Neural cell (in vitro differentiated cells): ENCODE measurements at regions not wholly inside any gene's neighbourhood (a gene's known extent, or its start where the extent isn't known, plus 50 kb on each side); places are given as distances from the start of the nearest gene placed in this dataset.

Experiments
- EP300 ChIP-seq: fragments of 450-650 bp; conservative IDR thresholded peaks from 2 replicates; pipeline ENCODE4 v1.6.1; 2014; ENCODE audit warnings: antibody characterized with exemption, mild to moderate bottlenecking, moderate library complexity; ENCODE audit not compliant: poor library complexity, severe bottlenecking
- EZH2 ChIP-seq: fragments of 200-600, 300-800 bp; shearing (Covaris generic), sonication (generic); IDR thresholded peaks from 2 replicates; pipeline ENCODE4 v1.6.1; 2014; ENCODE audit warnings: antibody characterized with exemption, low read length, borderline replicate concordance, mild to moderate bottlenecking; ENCODE audit not compliant: insufficient read depth, poor library complexity, severe bottlenecking
- POLR2AphosphoS5 ChIP-seq: IDR thresholded peaks from 2 replicates; pipeline ENCODE4 v1.6.1; 2012
- RAD21 ChIP-seq: fragments of 450-650 bp; conservative IDR thresholded peaks from 2 replicates; pipeline ENCODE4 v1.6.1; 2014; ENCODE audit warnings: antibody characterized with exemption, mild to moderate bottlenecking, moderate library complexity
- SMC3 ChIP-seq: fragments of 450-650 bp; conservative IDR thresholded peaks from 2 replicates; pipeline ENCODE4 v1.6.1; 2014; ENCODE audit warnings: antibody characterized with exemption, mild to moderate bottlenecking, moderate library complexity; ENCODE audit not compliant: poor library complexity
- TAF1 ChIP-seq: IDR thresholded peaks from 2 replicates; pipeline ENCODE4 v1.6.1; 2012; ENCODE audit warnings: low read depth
- TF ChIP-seq, protein P1 (sequence below): fragments of 450-650 bp; IDR thresholded peaks from 2 replicates; pipeline ENCODE4 v1.5.1; 2014; ENCODE audit warnings: antibody characterized with exemption, mild to moderate bottlenecking, moderate library complexity; ENCODE audit not compliant: poor library complexity, severe bottlenecking
- TF ChIP-seq, protein P2 (sequence below): IDR thresholded peaks from 2 replicates; pipeline ENCODE4 v1.6.1; 2012; ENCODE audit warnings: borderline replicate concordance

DNA sequence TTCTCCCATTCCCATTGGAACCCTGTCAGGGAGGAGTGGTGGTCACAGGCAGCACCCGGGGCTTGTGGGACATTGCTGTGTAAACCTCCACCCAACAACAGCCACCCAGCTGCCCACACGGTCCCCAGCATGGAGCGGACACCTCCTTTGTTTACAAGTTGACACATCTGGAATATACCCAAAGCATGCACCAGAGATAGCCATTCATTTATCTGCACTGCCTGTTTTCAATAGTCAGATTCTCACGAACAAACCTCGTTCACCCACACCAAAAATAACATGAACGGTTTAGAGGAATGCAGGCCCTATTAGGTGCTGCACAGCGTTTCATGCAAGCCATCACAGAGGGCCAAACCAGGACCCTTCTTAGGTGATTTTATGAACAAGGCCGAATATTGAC is 244.8 kb downstream of the FOXL1 start:
- TF ChIP-seq, protein P1, sequence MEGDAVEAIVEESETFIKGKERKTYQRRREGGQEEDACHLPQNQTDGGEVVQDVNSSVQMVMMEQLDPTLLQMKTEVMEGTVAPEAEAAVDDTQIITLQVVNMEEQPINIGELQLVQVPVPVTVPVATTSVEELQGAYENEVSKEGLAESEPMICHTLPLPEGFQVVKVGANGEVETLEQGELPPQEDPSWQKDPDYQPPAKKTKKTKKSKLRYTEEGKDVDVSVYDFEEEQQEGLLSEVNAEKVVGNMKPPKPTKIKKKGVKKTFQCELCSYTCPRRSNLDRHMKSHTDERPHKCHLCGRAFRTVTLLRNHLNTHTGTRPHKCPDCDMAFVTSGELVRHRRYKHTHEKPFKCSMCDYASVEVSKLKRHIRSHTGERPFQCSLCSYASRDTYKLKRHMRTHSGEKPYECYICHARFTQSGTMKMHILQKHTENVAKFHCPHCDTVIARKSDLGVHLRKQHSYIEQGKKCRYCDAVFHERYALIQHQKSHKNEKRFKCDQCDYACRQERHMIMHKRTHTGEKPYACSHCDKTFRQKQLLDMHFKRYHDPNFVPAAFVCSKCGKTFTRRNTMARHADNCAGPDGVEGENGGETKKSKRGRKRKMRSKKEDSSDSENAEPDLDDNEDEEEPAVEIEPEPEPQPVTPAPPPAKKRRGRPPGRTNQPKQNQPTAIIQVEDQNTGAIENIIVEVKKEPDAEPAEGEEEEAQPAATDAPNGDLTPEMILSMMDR: no peak
- TF ChIP-seq EP300 (no peak), SMC3 (no peak), RAD21 (no peak), EZH2 (no peak), POLR2AphosphoS5 (no peak), TAF1 (no peak)
- TF ChIP-seq, protein P2, sequence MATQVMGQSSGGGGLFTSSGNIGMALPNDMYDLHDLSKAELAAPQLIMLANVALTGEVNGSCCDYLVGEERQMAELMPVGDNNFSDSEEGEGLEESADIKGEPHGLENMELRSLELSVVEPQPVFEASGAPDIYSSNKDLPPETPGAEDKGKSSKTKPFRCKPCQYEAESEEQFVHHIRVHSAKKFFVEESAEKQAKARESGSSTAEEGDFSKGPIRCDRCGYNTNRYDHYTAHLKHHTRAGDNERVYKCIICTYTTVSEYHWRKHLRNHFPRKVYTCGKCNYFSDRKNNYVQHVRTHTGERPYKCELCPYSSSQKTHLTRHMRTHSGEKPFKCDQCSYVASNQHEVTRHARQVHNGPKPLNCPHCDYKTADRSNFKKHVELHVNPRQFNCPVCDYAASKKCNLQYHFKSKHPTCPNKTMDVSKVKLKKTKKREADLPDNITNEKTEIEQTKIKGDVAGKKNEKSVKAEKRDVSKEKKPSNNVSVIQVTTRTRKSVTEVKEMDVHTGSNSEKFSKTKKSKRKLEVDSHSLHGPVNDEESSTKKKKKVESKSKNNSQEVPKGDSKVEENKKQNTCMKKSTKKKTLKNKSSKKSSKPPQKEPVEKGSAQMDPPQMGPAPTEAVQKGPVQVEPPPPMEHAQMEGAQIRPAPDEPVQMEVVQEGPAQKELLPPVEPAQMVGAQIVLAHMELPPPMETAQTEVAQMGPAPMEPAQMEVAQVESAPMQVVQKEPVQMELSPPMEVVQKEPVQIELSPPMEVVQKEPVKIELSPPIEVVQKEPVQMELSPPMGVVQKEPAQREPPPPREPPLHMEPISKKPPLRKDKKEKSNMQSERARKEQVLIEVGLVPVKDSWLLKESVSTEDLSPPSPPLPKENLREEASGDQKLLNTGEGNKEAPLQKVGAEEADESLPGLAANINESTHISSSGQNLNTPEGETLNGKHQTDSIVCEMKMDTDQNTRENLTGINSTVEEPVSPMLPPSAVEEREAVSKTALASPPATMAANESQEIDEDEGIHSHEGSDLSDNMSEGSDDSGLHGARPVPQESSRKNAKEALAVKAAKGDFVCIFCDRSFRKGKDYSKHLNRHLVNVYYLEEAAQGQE: no peak
